ENCODE measurements at regions not wholly inside any gene's neighbourhood (a gene's known extent, or its start where the extent isn't known, plus 50 kb on each side); places are given as distances from the start of the nearest gene placed in this dataset.

DNA sequence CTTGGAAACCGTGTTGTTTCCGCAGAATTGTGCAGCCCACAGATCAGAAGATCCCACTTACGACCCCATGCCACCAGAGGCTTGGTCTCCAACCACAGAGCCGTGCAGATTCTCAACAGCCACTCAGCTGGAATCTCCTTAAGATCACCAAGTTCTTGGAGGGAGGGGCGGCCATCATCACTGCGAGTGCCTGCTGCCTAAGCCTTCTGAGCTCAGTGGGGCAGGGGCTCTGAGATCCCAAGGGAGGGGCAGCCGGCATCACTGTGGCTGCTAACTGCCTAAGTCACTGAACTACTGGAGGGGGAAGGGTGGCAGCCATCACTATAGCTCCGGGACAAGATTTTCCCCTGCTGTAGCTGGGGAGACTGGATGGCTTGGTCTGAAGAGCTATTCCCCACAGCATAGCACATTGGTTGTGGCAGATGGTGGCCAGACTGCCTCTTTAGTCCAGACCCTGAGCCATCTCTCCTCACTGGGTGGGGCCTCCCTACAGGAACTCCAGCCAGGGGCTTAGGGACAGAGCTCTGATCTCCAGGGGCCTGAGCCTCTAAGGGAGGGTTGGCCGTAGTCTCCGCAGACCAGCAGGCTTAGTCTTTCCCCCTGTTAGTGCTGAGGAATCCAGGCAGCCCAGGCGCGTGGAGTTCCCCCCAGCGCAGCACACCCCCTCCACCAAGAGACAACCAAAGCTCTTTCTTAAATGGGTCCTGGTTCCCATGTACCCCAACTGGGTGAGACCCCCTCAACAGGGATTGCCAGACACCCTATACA is 1483.9 kb downstream of the ADGRL3 start:
- TF ChIP-seq, protein P1, sequence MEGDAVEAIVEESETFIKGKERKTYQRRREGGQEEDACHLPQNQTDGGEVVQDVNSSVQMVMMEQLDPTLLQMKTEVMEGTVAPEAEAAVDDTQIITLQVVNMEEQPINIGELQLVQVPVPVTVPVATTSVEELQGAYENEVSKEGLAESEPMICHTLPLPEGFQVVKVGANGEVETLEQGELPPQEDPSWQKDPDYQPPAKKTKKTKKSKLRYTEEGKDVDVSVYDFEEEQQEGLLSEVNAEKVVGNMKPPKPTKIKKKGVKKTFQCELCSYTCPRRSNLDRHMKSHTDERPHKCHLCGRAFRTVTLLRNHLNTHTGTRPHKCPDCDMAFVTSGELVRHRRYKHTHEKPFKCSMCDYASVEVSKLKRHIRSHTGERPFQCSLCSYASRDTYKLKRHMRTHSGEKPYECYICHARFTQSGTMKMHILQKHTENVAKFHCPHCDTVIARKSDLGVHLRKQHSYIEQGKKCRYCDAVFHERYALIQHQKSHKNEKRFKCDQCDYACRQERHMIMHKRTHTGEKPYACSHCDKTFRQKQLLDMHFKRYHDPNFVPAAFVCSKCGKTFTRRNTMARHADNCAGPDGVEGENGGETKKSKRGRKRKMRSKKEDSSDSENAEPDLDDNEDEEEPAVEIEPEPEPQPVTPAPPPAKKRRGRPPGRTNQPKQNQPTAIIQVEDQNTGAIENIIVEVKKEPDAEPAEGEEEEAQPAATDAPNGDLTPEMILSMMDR (IDR thresholded peaks at IDR 0.05), result no peak
- TF ChIP-seq POLR2A (IDR thresholded peaks at IDR 0.05) (no peak), POLR2AphosphoS5 (IDR thresholded peaks at IDR 0.05) (no peak), EP300 (IDR thresholded peaks at IDR 0.05; ENCODE audit: low read depth) (no peak)
